Hepatocyte (in vitro differentiated cells): ENCODE measurements at regions not wholly inside any gene's neighbourhood (a gene's known extent, or its start where the extent isn't known, plus 50 kb on each side); places are given as distances from the start of the nearest gene placed in this dataset.

Source experiments
- DNase-seq: peaks from one replicate; pipeline ENCODE4 v3.0.0-alpha.2; 2016; ENCODE audit warnings: low spot score
- H2AFZ ChIP-seq: fragments of 200-600 bp; sonication (generic); 2 replicates; pipeline ENCODE4 v1.6.0; 2016; ENCODE audit warnings: antibody characterized with exemption, mild to moderate bottlenecking
- H3K27ac ChIP-seq: fragments of 200-600 bp; sonication (generic); 2 replicates; pipeline ENCODE4 v1.5.1; 2016; ENCODE audit warnings: mild to moderate bottlenecking
- H3K27me3 ChIP-seq: fragments of 200-600 bp; sonication (generic); 2 replicates; pipeline ENCODE4 v1.6.1; 2016
- H3K36me3 ChIP-seq: fragments of 200-600 bp; sonication (generic); replicated peaks from 2 replicates; pipeline ENCODE4 v1.5.1; 2016; ENCODE audit warnings: low read depth; ENCODE audit not compliant: insufficient read depth
- H3K4me1 ChIP-seq: fragments of 200-600 bp; sonication (generic); 2 replicates; pipeline ENCODE4 v1.5.1; 2016; ENCODE audit warnings: mild to moderate bottlenecking, moderate library complexity; ENCODE audit not compliant: insufficient read depth
- H3K4me2 ChIP-seq: fragments of 200-600 bp; sonication (generic); 2 replicates; pipeline ENCODE4 v1.6.0; 2016
- H3K4me3 ChIP-seq: fragments of 200-600 bp; sonication (generic); 2 replicates; pipeline ENCODE4 v1.5.1; 2016; ENCODE audit warnings: mild to moderate bottlenecking
- H3K79me2 ChIP-seq: fragments of 200-600 bp; sonication (generic); 2 replicates; pipeline ENCODE4 v1.6.0; 2017; ENCODE audit warnings: mild to moderate bottlenecking
- H3K9me2 ChIP-seq: fragments of 200-600 bp; sonication (generic); replicated peaks from 2 replicates; pipeline ENCODE4 v1.6.0; 2017; ENCODE audit warnings: mild to moderate bottlenecking; ENCODE audit not compliant: insufficient read depth
- H3K9me3 ChIP-seq: fragments of 200-600 bp; sonication (generic); 2 replicates; pipeline ENCODE4 v1.5.1; 2016; ENCODE audit warnings: low read depth, mild to moderate bottlenecking
- H4K20me1 ChIP-seq: fragments of 200-600 bp; sonication (generic); 2 replicates; pipeline ENCODE4 v1.6.0; 2016; ENCODE audit warnings: mild to moderate bottlenecking; ENCODE audit not compliant: insufficient read depth, poor library complexity, severe bottlenecking
- CTCF ChIP-seq: fragments of 200-600 bp; sonication (generic); IDR thresholded peaks from 2 replicates; pipeline ENCODE4 v1.5.1; 2016; ENCODE audit warnings: antibody characterized with exemption, mild to moderate bottlenecking; ENCODE audit not compliant: poor library complexity
- EZH2 ChIP-seq: fragments of 200-600 bp; sonication (generic); IDR thresholded peaks from 2 replicates; pipeline ENCODE4 v1.6.1; 2016; ENCODE audit warnings: antibody characterized with exemption, mild to moderate bottlenecking, borderline replicate concordance
- EZH2phosphoT487 ChIP-seq: fragments of 200-600 bp; sonication (generic); IDR thresholded peaks from one replicate; pipeline ENCODE4 v1.6.1; 2018; ENCODE audit warnings: antibody characterized with exemption, mild to moderate bottlenecking, low read depth, moderate library complexity; ENCODE audit not compliant: unreplicated experiment, severe bottlenecking
- WGBS: methylation state at CpG from one replicate; pipeline ENCODE4 v1.1.6; 2016; ENCODE audit warnings: low lambda C conversion rate; ENCODE audit errors: missing lambda C conversion rate; 5-methylcytosine and 5-hydroxymethylcytosine counted together

GRCh38 chr4:38590046-38590445, 74.0 kb upstream of the KLF3 start:
- no peak for TF ChIP-seq CTCF
- TF ChIP-seq EZH2phosphoT487: no peak
- no peak for TF ChIP-seq EZH2
- H4K20me1 ChIP-seq: no peaks in the 10 kb centered on the region
- no peak for DNase-seq
- no peak overlapping the region for H3K4me3 ChIP-seq
- peaks cover 4% of the 10 kb centered on the region for H3K4me1 ChIP-seq
- H3K27me3 ChIP-seq: no peaks in the 10 kb centered on the region
- no peaks in the 10 kb centered on the region for H3K9me2 ChIP-seq
- no peaks in the 10 kb centered on the region for H3K79me2 ChIP-seq
- WGBS: 81% methylated on average over 4 of the region's 4 CpGs
- no peak overlapping the region for H3K27ac ChIP-seq
- no peak overlapping the region for H2AFZ ChIP-seq
- no peaks in the 10 kb centered on the region for H3K9me3 ChIP-seq
- no peaks in the 10 kb centered on the region for H3K36me3 ChIP-seq
- H3K4me2 ChIP-seq: no peak overlapping the region

- Histone ChIP-seq H3K9me3 (no peaks in the 10 kb centered on the region), H3K79me2 (no peaks in the 10 kb centered on the region), H3K4me3 (no peak overlapping the region), H3K27me3 (no peaks in the 10 kb centered on the region), H2AFZ (no peak overlapping the region), H3K36me3 (no peaks in the 10 kb centered on the region), H3K4me1 (peaks cover 4% of the 10 kb centered on the region), H4K20me1 (no peaks in the 10 kb centered on the region), H3K4me2 (no peak overlapping the region), H3K9me2 (no peaks in the 10 kb centered on the region), H3K27ac (peak overlapping the region; percentile 2)
- no peak for TF ChIP-seq CTCF
- no peak for TF ChIP-seq EZH2
- TF ChIP-seq EZH2phosphoT487: no peak
- DNase-seq: no peak
- WGBS: 53% methylated on average over 10 of the region's 10 CpGs
Observed at GRCh38 chr4:38591617-38592337, 72.2 kb upstream of the KLF3 start.

GRCh38 chr4:38598489-38598888, 65.5 kb upstream of the KLF3 start:
- H4K20me1 ChIP-seq: no peaks in the 10 kb centered on the region
- no peaks in the 10 kb centered on the region for H3K4me1 ChIP-seq
- no peak overlapping the region for H3K4me2 ChIP-seq
- no peak overlapping the region for H3K27ac ChIP-seq
- no peaks in the 10 kb centered on the region for H3K9me3 ChIP-seq
- TF ChIP-seq EZH2 (no peak), CTCF (no peak), EZH2phosphoT487 (no peak)
- H3K9me2 ChIP-seq: no peaks in the 10 kb centered on the region
- no peaks in the 10 kb centered on the region for H3K36me3 ChIP-seq
- no peaks in the 10 kb centered on the region for H3K27me3 ChIP-seq
- no peak overlapping the region for H3K4me3 ChIP-seq
- WGBS: 96% methylated on average over 3 of the region's 3 CpGs
- H3K79me2 ChIP-seq: no peaks in the 10 kb centered on the region
- no peak for DNase-seq
- H2AFZ ChIP-seq: no peak overlapping the region
